ENCODE measurements at regions not wholly inside any gene's neighbourhood (a gene's known extent, or its start where the extent isn't known, plus 50 kb on each side); places are given as distances from the start of the nearest gene placed in this dataset.

DNA sequence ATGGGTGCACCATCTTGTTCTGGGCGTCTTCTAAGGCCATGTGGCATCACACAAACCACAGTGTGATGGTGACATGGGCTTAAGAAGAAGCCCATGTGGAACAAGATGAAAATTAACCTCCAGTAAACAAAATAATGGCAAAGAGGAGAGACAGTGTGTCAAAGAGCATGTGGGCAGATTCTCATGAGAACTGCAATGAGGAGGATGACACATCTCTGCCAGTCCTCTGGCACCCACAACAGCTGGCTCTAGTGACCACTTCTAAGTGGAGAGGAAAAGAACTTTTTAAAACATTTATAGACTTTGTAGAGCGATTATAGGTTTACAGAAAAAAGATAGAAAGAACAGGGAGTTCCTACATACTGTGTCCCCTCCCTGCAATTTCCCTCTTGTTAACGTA lies 401.4 kb downstream of the ATP23 start:
- no peak overlapping the region for H3K56ac ChIP-seq (ENCODE audit: extremely low read depth, insufficient read depth, low read length)
- ChIA-PET CTCF (interaction anchor here (0.9 to 1.3 kb wide), 2 partner anchors 198 to 808 kb away, joined by 4 read pairs; no protein-coding TSS in a partner anchor), POLR2A (ENCODE audit: unreplicated experiment) (no interaction called here)
- H2AFZ ChIP-seq (replicated peaks; ENCODE audit: low read length, poor library complexity) = no peak overlapping the region
- H3K9me1 ChIP-seq (ENCODE audit: insufficient read depth, low read length) = peaks cover 8% of the 10 kb centered on the region
- H2BK20ac ChIP-seq (ENCODE audit: low read depth, low read length) = peak overlapping the region; percentile 89
- intact Hi-C loops (cut with micrococcal nuclease) (loop anchor here (10.0 kb wide), 1 partner anchor 422 kb away; no protein-coding TSS in a partner anchor), dilution Hi-C loops (cut with HindIII; ENCODE audit: low sequenced_read_pairs, unreplicated experiment) (no loop called here), in situ Hi-C loops (cut with MboI; ENCODE audit: low sequenced_read_pairs) (loop anchor here (10.0 kb wide), 2 partner anchors 742 to 812 kb away; no protein-coding TSS in a partner anchor)
- H3K36me3 ChIP-seq (ENCODE audit: control insufficient read depth, insufficient read depth, low read length) = no peaks in the 10 kb centered on the region
- no peaks in the 10 kb centered on the region for H4K20me1 ChIP-seq (ENCODE audit: insufficient read depth, low read length)
- H2AK5ac ChIP-seq (ENCODE audit: low read depth, low read length) = peak overlapping the region; percentile 90; the same call in 1 of the 2 replicates
- no peaks in the 10 kb centered on the region for H3K79me1 ChIP-seq (ENCODE audit: low read depth in 1 of 2, low read length in 2 of 2)
- H3K4me3 ChIP-seq (ENCODE audit: insufficient read depth, low read depth, low read length) = no peak overlapping the region
- peak overlapping the region; percentile 39; the same call in 1 of the 2 replicates for H3K27ac ChIP-seq (ENCODE audit: insufficient read depth, low read length)
- no peak overlapping the region for H3K4me2 ChIP-seq (ENCODE audit: low read depth, low read length)
- DNase-seq (no peak), ATAC-seq (ENCODE audit: low read depth) (no peak)
- peak overlapping the region; percentile 38 for H3K18ac ChIP-seq (ENCODE audit: low read depth, low read length)
- H3K23ac ChIP-seq (ENCODE audit: low read depth, low read length) = no peak overlapping the region
- no peak overlapping the region for H3K9ac ChIP-seq (ENCODE audit: low read depth, low read length)
- peak overlapping the region; percentile 65 for H3K14ac ChIP-seq (replicated peaks; ENCODE audit: low read depth, low read length)
- peak overlapping the region; percentile 32 for H4K5ac ChIP-seq (ENCODE audit: low read depth, low read length)
- H2BK120ac ChIP-seq (ENCODE audit: low read depth, low read length) = peak overlapping the region; percentile 66
- H2BK15ac ChIP-seq (ENCODE audit: low read depth, low read length) = peak overlapping the region; percentile 95; the same call in 1 of the 3 replicates
- peak overlapping the region; percentile 58 for H4K91ac ChIP-seq (ENCODE audit: insufficient read depth, low read depth, low read length)
- H3K4ac ChIP-seq (ENCODE audit: low read depth, low read length) = peak overlapping the region; percentile 69
- H4K8ac ChIP-seq (ENCODE audit: low read depth in 2 of 2, low read length in 2 of 2) = peak overlapping the region in 1 of 2 experiments; percentile 6; a peak in 3 of 4 replicates
- BruUV-seq (replicated peaks) = no TSS peak
- no CpG with 5 or more reads among the region's 3 CpGs for WGBS, 2 experiments (ENCODE audit: extremely low coverage in 2 of 2, insufficient read length in 1 of 2)
- no peaks in the 10 kb centered on the region for H3K9me3 ChIP-seq (ENCODE audit: control insufficient read depth, insufficient read depth, low read length)
- peak overlapping the region; percentile 4 for H2AK9ac ChIP-seq (replicated peaks; ENCODE audit: low read depth, low read length, poor library complexity)
- H3K4me1 ChIP-seq (ENCODE audit: control insufficient read depth, insufficient read depth, low read length) = peaks cover 10% of the 10 kb centered on the region
- no peak for TF ChIP-seq NFE2L2 (IDR thresholded peaks at IDR 0.05; ENCODE audit: low read depth, low read length)
- TF ChIP-seq CHD1 (IDR thresholded peaks at IDR 0.05; ENCODE audit: low read depth, low read length) = no peak
- TF ChIP-seq MXI1 (IDR thresholded peaks at IDR 0.05; ENCODE audit: borderline replicate concordance, low read depth, low read length) = no peak
- TF ChIP-seq MAZ (IDR thresholded peaks at IDR 0.05; ENCODE audit: borderline replicate concordance, low read depth, low read length) = no peak
- TF ChIP-seq, protein P1, sequence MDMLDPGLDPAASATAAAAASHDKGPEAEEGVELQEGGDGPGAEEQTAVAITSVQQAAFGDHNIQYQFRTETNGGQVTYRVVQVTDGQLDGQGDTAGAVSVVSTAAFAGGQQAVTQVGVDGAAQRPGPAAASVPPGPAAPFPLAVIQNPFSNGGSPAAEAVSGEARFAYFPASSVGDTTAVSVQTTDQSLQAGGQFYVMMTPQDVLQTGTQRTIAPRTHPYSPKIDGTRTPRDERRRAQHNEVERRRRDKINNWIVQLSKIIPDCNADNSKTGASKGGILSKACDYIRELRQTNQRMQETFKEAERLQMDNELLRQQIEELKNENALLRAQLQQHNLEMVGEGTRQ (IDR thresholded peaks at IDR 0.05; ENCODE audit: low read depth, low read length) = no peak
- no peak for TF ChIP-seq MAFK (IDR thresholded peaks at IDR 0.05; ENCODE audit: low read depth, low read length)
- no peak for TF ChIP-seq POLR2A (IDR thresholded peaks at IDR 0.05; ENCODE audit: low read depth, low read length)
- no peak for TF ChIP-seq RFX5 (IDR thresholded peaks at IDR 0.05; ENCODE audit: low read depth, low read length)
- no peak for TF ChIP-seq BHLHE40 (IDR thresholded peaks at IDR 0.05; ENCODE audit: low read depth, low read length)
- no peak for TF ChIP-seq CEBPB (IDR thresholded peaks at IDR 0.05; ENCODE audit: low read depth, low read length)
- TF ChIP-seq, protein P2, sequence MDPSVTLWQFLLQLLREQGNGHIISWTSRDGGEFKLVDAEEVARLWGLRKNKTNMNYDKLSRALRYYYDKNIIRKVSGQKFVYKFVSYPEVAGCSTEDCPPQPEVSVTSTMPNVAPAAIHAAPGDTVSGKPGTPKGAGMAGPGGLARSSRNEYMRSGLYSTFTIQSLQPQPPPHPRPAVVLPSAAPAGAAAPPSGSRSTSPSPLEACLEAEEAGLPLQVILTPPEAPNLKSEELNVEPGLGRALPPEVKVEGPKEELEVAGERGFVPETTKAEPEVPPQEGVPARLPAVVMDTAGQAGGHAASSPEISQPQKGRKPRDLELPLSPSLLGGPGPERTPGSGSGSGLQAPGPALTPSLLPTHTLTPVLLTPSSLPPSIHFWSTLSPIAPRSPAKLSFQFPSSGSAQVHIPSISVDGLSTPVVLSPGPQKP (IDR thresholded peaks at IDR 0.05; ENCODE audit: borderline replicate concordance, low read depth, low read length) = no peak
- TF ChIP-seq FOS (IDR thresholded peaks at IDR 0.05; ENCODE audit: low read depth, low read length) = no peak
- no peak overlapping the region for H2BK5ac ChIP-seq (ENCODE audit: low read depth, low read length, poor library complexity, severe bottlenecking)
- H3K27me3 ChIP-seq (ENCODE audit: control insufficient read depth, insufficient read depth, low read length) = no peaks in the 10 kb centered on the region
